Activated CD8-positive, alpha-beta memory T cell treated with anti-CD3 and anti-CD28 coated beads, Interleukin-2, amount 10 ng/mL, durations not matched to agents 7 days and 5 days (primary cell): ENCODE measurements at regions not wholly inside any gene's neighbourhood (a gene's known extent, or its start where the extent isn't known, plus 50 kb on each side); places are given as distances from the start of the nearest gene placed in this dataset.

Source experiments
- ATAC-seq: fragments of 150-1000 bp; cut with Tn5 transposase; one replicate; pipeline ENCODE4 v1.10.0; 2021; ENCODE audit warnings: moderate library complexity
- CTCF ChIA-PET: fragments of 350-600 bp; sonication (Branson Sonifier 250); formaldehyde crosslinking; loops from one replicate; lab custom pipeline; 2021; ENCODE audit warnings: antibody characterized with exemption; lab: Charles Lee
- DNase-seq: peaks from one replicate; pipeline ENCODE4 v3.0.0-alpha.2; 2020
- H3K27ac Mint-ChIP-seq: one replicate; pipeline ENCODE4 v1.8.0; 2021; ENCODE audit warnings: mild to moderate bottlenecking, mixed read lengths
- H3K27me3 Mint-ChIP-seq: one replicate; pipeline ENCODE4 v1.8.0; 2021; ENCODE audit warnings: mixed read lengths
- H3K36me3 Mint-ChIP-seq: one replicate; pipeline ENCODE4 v1.8.0; 2021; ENCODE audit warnings: mild to moderate bottlenecking, mixed read lengths
- H3K4me1 Mint-ChIP-seq: one replicate; pipeline ENCODE4 v1.8.0; 2021; ENCODE audit warnings: mixed read lengths
- H3K4me3 Mint-ChIP-seq: one replicate; pipeline ENCODE4 v1.8.0; 2021; ENCODE audit warnings: mild to moderate bottlenecking, moderate library complexity, mixed read lengths
- H3K9me3 Mint-ChIP-seq: one replicate; pipeline ENCODE4 v1.8.0; 2022; ENCODE audit warnings: low read depth, mixed read lengths

- DNase-seq (no peak), ATAC-seq (no peak)
- Mint-ChIP-seq H3K27me3 (no peaks in the 10 kb centered on the region), H3K4me1 (no peaks in the 10 kb centered on the region), H3K27ac (no peak overlapping the region), H3K4me3 (no peak overlapping the region), H3K9me3 (peaks cover 2% of the 10 kb centered on the region), H3K36me3 (no peaks in the 10 kb centered on the region)
- CTCF ChIA-PET, result no interaction called here
These were observed 784.6 kb upstream of the EEF2KMT start for GRCh38 chr16:5882087-5882640.

GRCh38 chr16:5875416-5875815 is 777.8 kb upstream of the EEF2KMT start:
- Mint-ChIP-seq H3K27me3 (no peaks in the 10 kb centered on the region), H3K4me1 (no peaks in the 10 kb centered on the region), H3K27ac (no peak overlapping the region), H3K9me3 (peaks cover 2% of the 10 kb centered on the region), H3K36me3 (no peaks in the 10 kb centered on the region), H3K4me3 (no peak overlapping the region)
- ATAC-seq, result no peak
- no peak for DNase-seq
- CTCF ChIA-PET, result no interaction called here

- no peaks in the 10 kb centered on the region for H3K27me3 Mint-ChIP-seq
- H3K9me3 Mint-ChIP-seq, result peaks cover 2% of the 10 kb centered on the region
- CTCF ChIA-PET, result no interaction called here
- no peaks in the 10 kb centered on the region for H3K4me1 Mint-ChIP-seq
- H3K27ac Mint-ChIP-seq, result no peak overlapping the region
- DNase-seq, result no peak
- ATAC-seq, result no peak
- no peak overlapping the region for H3K4me3 Mint-ChIP-seq
- H3K36me3 Mint-ChIP-seq, result no peaks in the 10 kb centered on the region
These were observed 777.3 kb upstream of the EEF2KMT start for GRCh38 chr16:5874899-5875298.

- no peak for DNase-seq
- Mint-ChIP-seq H3K4me1 (no peaks in the 10 kb centered on the region), H3K4me3 (no peak overlapping the region), H3K27me3 (no peaks in the 10 kb centered on the region), H3K36me3 (no peaks in the 10 kb centered on the region), H3K9me3 (peaks cover 4% of the 10 kb centered on the region), H3K27ac (no peak overlapping the region)
- CTCF ChIA-PET, result no interaction called here
- ATAC-seq, result no peak
These were observed 775.6 kb upstream of the EEF2KMT start for GRCh38 chr16:5873221-5873620.

- Mint-ChIP-seq H3K4me3 (no peak overlapping the region), H3K27ac (no peak overlapping the region), H3K27me3 (no peaks in the 10 kb centered on the region), H3K9me3 (peaks cover 4% of the 10 kb centered on the region), H3K36me3 (no peaks in the 10 kb centered on the region), H3K4me1 (no peaks in the 10 kb centered on the region)
- no peak for DNase-seq
- ATAC-seq, result no peak
- CTCF ChIA-PET, result no interaction called here
These were observed 773.5 kb upstream of the EEF2KMT start for GRCh38 chr16:5870886-5871691.

GRCh38 chr16:5867250-5867649 is 769.7 kb upstream of the EEF2KMT start:
- CTCF ChIA-PET, result no interaction called here
- no peaks in the 10 kb centered on the region for H3K4me1 Mint-ChIP-seq
- ATAC-seq (no peak), DNase-seq (no peak)
- peaks cover 4% of the 10 kb centered on the region for H3K9me3 Mint-ChIP-seq
- no peaks in the 10 kb centered on the region for H3K36me3 Mint-ChIP-seq
- H3K27ac Mint-ChIP-seq, result no peak overlapping the region
- H3K4me3 Mint-ChIP-seq, result no peak overlapping the region
- H3K27me3 Mint-ChIP-seq, result no peaks in the 10 kb centered on the region

- no peaks in the 10 kb centered on the region for H3K36me3 Mint-ChIP-seq
- CTCF ChIA-PET, result no interaction called here
- H3K4me3 Mint-ChIP-seq, result no peak overlapping the region
- no peak for ATAC-seq
- H3K9me3 Mint-ChIP-seq, result peaks cover 4% of the 10 kb centered on the region
- DNase-seq, result no peak
- H3K27ac Mint-ChIP-seq, result no peak overlapping the region
- no peaks in the 10 kb centered on the region for H3K4me1 Mint-ChIP-seq
- no peaks in the 10 kb centered on the region for H3K27me3 Mint-ChIP-seq
These were observed 767.6 kb upstream of the EEF2KMT start for GRCh38 chr16:5865236-5865635.

- Mint-ChIP-seq H3K4me1 (no peaks in the 10 kb centered on the region), H3K36me3 (no peaks in the 10 kb centered on the region), H3K4me3 (no peak overlapping the region), H3K27me3 (no peaks in the 10 kb centered on the region), H3K27ac (no peak overlapping the region), H3K9me3 (no peaks in the 10 kb centered on the region)
- CTCF ChIA-PET, result no interaction called here
- ATAC-seq (no peak), DNase-seq (no peak)
These were observed 765.5 kb upstream of the EEF2KMT start for GRCh38 chr16:5863071-5863606.

- H3K36me3 Mint-ChIP-seq, result no peaks in the 10 kb centered on the region
- H3K9me3 Mint-ChIP-seq, result no peaks in the 10 kb centered on the region
- no peak overlapping the region for H3K27ac Mint-ChIP-seq
- H3K27me3 Mint-ChIP-seq, result no peaks in the 10 kb centered on the region
- DNase-seq (no peak), ATAC-seq (no peak)
- H3K4me1 Mint-ChIP-seq, result no peaks in the 10 kb centered on the region
- no peak overlapping the region for H3K4me3 Mint-ChIP-seq
- CTCF ChIA-PET, result no interaction called here
These were observed 764.7 kb upstream of the EEF2KMT start for GRCh38 chr16:5862103-5862840.

GRCh38 chr16:5861241-5861640 is 763.6 kb upstream of the EEF2KMT start:
- DNase-seq (no peak), ATAC-seq (no peak)
- CTCF ChIA-PET, result no interaction called here
- Mint-ChIP-seq H3K4me3 (no peak overlapping the region), H3K4me1 (no peaks in the 10 kb centered on the region), H3K9me3 (no peaks in the 10 kb centered on the region), H3K36me3 (no peaks in the 10 kb centered on the region), H3K27me3 (no peaks in the 10 kb centered on the region), H3K27ac (no peak overlapping the region)

GRCh38 chr16:5858180-5858579 is 760.6 kb upstream of the EEF2KMT start:
- Mint-ChIP-seq H3K27ac (no peak overlapping the region), H3K9me3 (peaks cover 2% of the 10 kb centered on the region), H3K36me3 (no peaks in the 10 kb centered on the region), H3K4me1 (peaks cover 3% of the 10 kb centered on the region), H3K27me3 (no peaks in the 10 kb centered on the region), H3K4me3 (no peak overlapping the region)
- DNase-seq, result no peak
- ATAC-seq, result no peak
- CTCF ChIA-PET, result no interaction called here

GRCh38 chr16:5854027-5854426 is 756.4 kb upstream of the EEF2KMT start:
- ATAC-seq (no peak), DNase-seq (no peak)
- H3K27ac Mint-ChIP-seq, result no peak overlapping the region

GRCh38 chr16:5852151-5852550 is 754.6 kb upstream of the EEF2KMT start:
- Mint-ChIP-seq H3K36me3 (no peaks in the 10 kb centered on the region), H3K4me3 (no peak overlapping the region), H3K4me1 (peaks cover 3% of the 10 kb centered on the region), H3K27ac (no peak overlapping the region), H3K9me3 (peaks cover 7% of the 10 kb centered on the region), H3K27me3 (no peaks in the 10 kb centered on the region)
- CTCF ChIA-PET, result no interaction called here
- DNase-seq (no peak), ATAC-seq (no peak)

More at GRCh38 chr16:5854027-5854426, 756.4 kb upstream of the EEF2KMT start:
- peaks cover 7% of the 10 kb centered on the region for H3K9me3 Mint-ChIP-seq
- no peak overlapping the region for H3K4me3 Mint-ChIP-seq
- H3K36me3 Mint-ChIP-seq, result no peaks in the 10 kb centered on the region
- H3K27me3 Mint-ChIP-seq, result no peaks in the 10 kb centered on the region
- H3K4me1 Mint-ChIP-seq, result peaks cover 3% of the 10 kb centered on the region
- CTCF ChIA-PET, result no interaction called here
